ENCODE measurements at regions not wholly inside any gene's neighbourhood (a gene's known extent, or its start where the extent isn't known, plus 50 kb on each side); places are given as distances from the start of the nearest gene placed in this dataset.

GRCh38 chr3:13703071-13703470 is 154.1 kb downstream of the FBLN2 start:
- peak in 1 of 2 donors; percentile 37 for DNase-seq (ENCODE audit: low spot score in 2 of 2)
- no peak overlapping the region for H3K4me3 ChIP-seq (ENCODE audit: low read depth, poor library complexity, severe bottlenecking)
- TF ChIP-seq POLR2A (IDR thresholded peaks at IDR 0.05) = no peak
- no peak for TF ChIP-seq CTCF (IDR thresholded peaks at IDR 0.05)
- WGBS, 2 donors = 82 to 86% methylated on average over 5 of the region's 5 CpGs
- intact Hi-C loops (cut with DNase I; ENCODE audit: low total_unique reads) = no loop called here

- WGBS, 2 donors = 88 to 89% methylated on average over 7 of the region's 7 CpGs
- peak in 1 of 2 donors; percentile 83 for DNase-seq (ENCODE audit: low spot score in 2 of 2)
- TF ChIP-seq POLR2A (IDR thresholded peaks at IDR 0.05) (no peak), CTCF (IDR thresholded peaks at IDR 0.05) (no peak)
- intact Hi-C loops (cut with DNase I; ENCODE audit: low total_unique reads) = no loop called here
- H3K4me3 ChIP-seq (ENCODE audit: low read depth, poor library complexity, severe bottlenecking) = no peak overlapping the region
These were observed 153.4 kb downstream of the FBLN2 start for GRCh38 chr3:13702286-13702685.

- 83 to 87% methylated on average over 8 of the region's 8 CpGs for WGBS, 2 donors
- intact Hi-C loops (cut with DNase I; ENCODE audit: low total_unique reads) = no loop called here
- TF ChIP-seq POLR2A (IDR thresholded peaks at IDR 0.05) = no peak
- no peak for TF ChIP-seq CTCF (IDR thresholded peaks at IDR 0.05)
- DNase-seq (ENCODE audit: low spot score in 2 of 2) = peak in 1 of 2 donors; percentile 62
- H3K4me3 ChIP-seq (ENCODE audit: low read depth, poor library complexity, severe bottlenecking) = no peak overlapping the region
These were observed 152.0 kb downstream of the FBLN2 start for GRCh38 chr3:13700889-13701288.

GRCh38 chr3:13700362-13700761 is 151.4 kb downstream of the FBLN2 start:
- 53 to 65% methylated on average over 7 of the region's 7 CpGs for WGBS, 2 donors
- no peak for TF ChIP-seq POLR2A (IDR thresholded peaks at IDR 0.05)
- no peak for TF ChIP-seq CTCF (IDR thresholded peaks at IDR 0.05)
- H3K4me3 ChIP-seq (ENCODE audit: low read depth, poor library complexity, severe bottlenecking) = no peak overlapping the region
- intact Hi-C loops (cut with DNase I; ENCODE audit: low total_unique reads) = no loop called here
- DNase-seq (ENCODE audit: low spot score in 2 of 2) = no peak

GRCh38 chr3:13696699-13697098 is 147.8 kb downstream of the FBLN2 start:
- no peak for TF ChIP-seq POLR2A (IDR thresholded peaks at IDR 0.05)
- TF ChIP-seq CTCF (IDR thresholded peaks at IDR 0.05) = no peak
- no peak overlapping the region for H3K4me3 ChIP-seq (ENCODE audit: low read depth, poor library complexity, severe bottlenecking)
- WGBS, 2 donors = 50 to 87% methylated on average over 2 of the region's 2 CpGs
- DNase-seq (ENCODE audit: low spot score in 2 of 2) = no peak
- intact Hi-C loops (cut with DNase I; ENCODE audit: low total_unique reads) = no loop called here

GRCh38 chr3:13693441-13693840 is 144.5 kb downstream of the FBLN2 start:
- H3K4me3 ChIP-seq (ENCODE audit: low read depth, poor library complexity, severe bottlenecking) = no peak overlapping the region
- intact Hi-C loops (cut with DNase I; ENCODE audit: low total_unique reads) = no loop called here
- no peak for DNase-seq (ENCODE audit: low spot score in 2 of 2)
- TF ChIP-seq POLR2A (IDR thresholded peaks at IDR 0.05) (no peak), CTCF (IDR thresholded peaks at IDR 0.05) (no peak)
- WGBS, 2 donors = 85 to 86% methylated on average over 3 of the region's 3 CpGs
